H1 (cell line): ENCODE measurements at regions not wholly inside any gene's neighbourhood (a gene's known extent, or its start where the extent isn't known, plus 50 kb on each side); places are given as distances from the start of the nearest gene placed in this dataset.

ENCODE experiments used
- CTBP2 ChIP-seq: IDR thresholded peaks from 2 replicates; pipeline ENCODE4 v1.7.0; 2011; ENCODE audit warnings: borderline replicate concordance, mild to moderate bottlenecking, moderate library complexity, mixed read lengths, low read length; ENCODE audit not compliant: insufficient read depth, insufficient read length
- GABPA ChIP-seq: IDR thresholded peaks from 2 replicates; pipeline ENCODE4 v1.6.1; 2011; ENCODE audit warnings: mild to moderate bottlenecking, low read length, moderate library complexity, borderline replicate concordance; ENCODE audit not compliant: insufficient read depth
- POLR2AphosphoS5 ChIP-seq: IDR thresholded peaks from 2 replicates; pipeline ENCODE4 v1.6.1; 2011; ENCODE audit warnings: low read depth, low read length

GRCh38 chr10:2920637-2921036, 146.7 kb upstream of the PFKP start (continued):
- TF ChIP-seq CTBP2 (no peak), POLR2AphosphoS5 (no peak), GABPA (no peak)
